TTC549 (cell line): ENCODE measurements at regions not wholly inside any gene's neighbourhood (a gene's known extent, or its start where the extent isn't known, plus 50 kb on each side); places are given as distances from the start of the nearest gene placed in this dataset.
"Not testable (repeated sequence)": the region's sequence is repeated elsewhere in the genome, so short reads cannot be mapped to it uniquely, and the experiment has no call there.

ENCODE experiments used
- FAIRE-seq: peaks from 2 replicates; lab custom pipeline; 2012; peaks lifted over from hg19 to GRCh38; lab: Jason Lieb, UNC

- FAIRE-seq: no peak
Observed at GRCh38 chr3:145190138-145190537, 970.8 kb downstream of the PLOD2 start.

DNA sequence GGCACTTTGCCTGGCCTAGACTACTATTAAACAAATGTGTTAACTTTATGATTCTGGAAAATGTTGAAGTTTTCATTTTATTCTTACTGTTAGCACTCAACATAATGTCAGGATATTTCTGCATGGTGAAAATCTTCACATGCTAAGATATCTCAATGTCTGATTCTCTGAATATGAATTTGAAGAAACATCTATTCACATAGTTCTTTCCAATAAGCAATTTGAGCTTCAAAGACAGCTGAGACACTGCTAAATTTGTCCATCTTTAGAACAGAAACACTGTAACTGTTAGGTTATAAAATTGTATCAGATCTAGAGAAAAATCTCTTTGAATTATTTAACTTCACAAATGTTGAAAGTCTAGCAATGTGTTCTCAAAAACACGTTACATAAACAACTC lies 970.2 kb downstream of the PLOD2 start:
- FAIRE-seq: no peak

- FAIRE-seq: no peak
Observed at GRCh38 chr3:145191543-145191942, 969.4 kb downstream of the PLOD2 start.

- no peak for FAIRE-seq
Observed at GRCh38 chr3:145197051-145197820, 963.7 kb downstream of the PLOD2 start.

DNA sequence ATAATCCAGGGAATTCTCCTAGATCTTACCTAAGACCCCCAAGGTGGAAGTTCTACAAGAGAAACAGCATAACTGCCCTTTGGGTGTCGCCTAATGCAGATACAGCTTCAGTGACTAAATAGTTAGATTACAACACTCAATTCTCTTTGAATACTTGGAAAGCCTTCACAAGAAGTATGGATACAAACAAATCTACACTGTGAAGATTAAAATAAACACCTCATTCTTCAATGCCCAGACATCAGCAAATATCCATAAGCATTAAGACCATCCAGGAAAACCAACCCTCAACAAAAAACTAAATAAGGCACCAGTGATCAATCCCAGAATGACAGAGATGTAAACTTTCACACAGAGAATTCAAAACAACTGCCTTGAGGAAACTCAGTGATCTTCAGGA lies 963.2 kb downstream of the PLOD2 start:
- no peak for FAIRE-seq

GRCh38 chr3:145209561-145209960 lies 951.4 kb downstream of the PLOD2 start:
- no peak for FAIRE-seq

GRCh38 chr3:145219355-145220235 lies 941.4 kb downstream of the PLOD2 start:
- no peak for FAIRE-seq

GRCh38 chr3:145224886-145225285 lies 936.1 kb downstream of the PLOD2 start:
- no peak for FAIRE-seq

GRCh38 chr3:145243875-145244274 lies 917.1 kb downstream of the PLOD2 start:
- FAIRE-seq: no peak

DNA sequence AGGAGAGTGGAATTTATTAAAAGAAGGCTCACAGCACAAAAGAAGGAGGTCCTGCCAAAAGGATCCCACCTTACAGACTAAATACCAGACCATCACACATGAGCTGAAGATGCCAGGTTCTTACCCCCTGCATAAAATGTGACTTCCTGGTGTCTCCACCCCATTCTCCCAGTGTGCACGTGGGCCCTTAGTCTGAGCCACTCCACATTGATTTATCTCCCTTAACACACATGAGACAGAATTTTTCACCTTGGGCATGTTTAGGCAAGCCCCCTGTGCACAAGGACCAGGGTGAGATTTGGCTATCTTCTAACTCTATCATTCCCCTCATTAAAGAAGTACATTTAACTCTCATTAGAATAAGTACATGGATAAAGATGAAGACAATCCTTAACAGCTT lies 916.7 kb downstream of the PLOD2 start:
- no peak for FAIRE-seq

GRCh38 chr3:145246291-145246690 lies 914.7 kb downstream of the PLOD2 start:
- no peak for FAIRE-seq

DNA sequence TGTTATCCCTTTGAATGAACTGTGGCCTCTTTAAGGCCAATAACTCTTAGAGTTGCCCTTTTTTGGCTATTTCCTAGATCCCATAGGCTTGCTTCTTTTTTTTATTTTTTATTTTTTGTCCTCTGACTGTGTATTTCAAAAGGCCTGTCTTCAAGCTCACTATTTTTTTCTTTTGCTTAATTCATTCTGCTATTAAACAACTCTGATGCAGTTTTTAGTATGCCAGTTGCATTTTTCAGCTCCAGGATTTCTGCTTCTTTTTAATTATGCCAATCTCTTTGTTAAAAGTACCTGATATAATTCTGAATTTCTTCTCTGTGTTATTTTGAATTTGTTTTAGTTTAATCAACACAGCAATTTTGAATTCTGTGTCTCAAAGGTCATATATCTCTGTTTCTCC lies 912.1 kb downstream of the PLOD2 start:
- no peak for FAIRE-seq

GRCh38 chr3:145251311-145251710 lies 909.7 kb downstream of the PLOD2 start:
- no peak for FAIRE-seq

DNA sequence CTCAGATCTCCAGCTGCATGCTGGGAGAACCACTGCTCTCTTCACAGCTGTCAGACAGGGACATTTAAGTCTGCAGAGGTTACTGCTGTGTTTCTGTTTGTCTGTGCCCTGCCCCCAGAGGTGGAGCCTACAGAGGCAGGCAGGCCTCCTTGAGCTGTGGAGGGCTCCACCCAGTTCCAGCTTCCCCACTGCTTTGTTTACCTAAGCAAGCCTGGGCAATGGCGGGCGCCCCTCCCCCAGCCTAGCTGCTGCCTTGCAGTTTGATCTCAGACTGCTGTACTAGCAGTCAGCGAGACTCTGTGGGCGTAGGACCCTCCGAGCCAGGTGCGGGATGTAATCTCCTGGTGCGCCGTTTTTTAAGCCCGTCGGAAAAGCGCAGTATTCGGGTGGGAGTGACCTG lies 903.0 kb downstream of the PLOD2 start:
- FAIRE-seq: not testable (repeated sequence)

GRCh38 chr3:145259166-145259880 lies 901.7 kb downstream of the PLOD2 start:
- no peak for FAIRE-seq

DNA sequence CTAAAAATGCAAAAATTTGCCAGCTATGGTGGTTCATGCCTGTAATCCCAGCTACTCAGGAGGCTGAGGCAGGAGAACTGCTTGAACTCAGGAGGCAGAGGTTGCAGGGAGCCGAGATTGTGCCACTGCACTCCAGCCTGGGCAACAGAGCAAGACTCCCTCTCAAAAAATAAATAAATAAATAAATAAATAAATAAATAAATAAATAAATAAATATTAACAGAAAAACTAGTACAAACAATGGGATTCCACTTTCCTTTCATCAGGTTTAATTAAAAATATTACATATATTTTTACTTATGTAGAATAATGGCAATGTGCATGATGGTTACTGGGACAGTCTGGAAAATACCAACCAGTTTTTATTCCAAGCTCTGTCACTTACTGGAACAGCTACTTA lies 897.5 kb downstream of the PLOD2 start:
- FAIRE-seq: not testable (repeated sequence)

- no peak for FAIRE-seq
Observed at GRCh38 chr3:145266368-145266767, 894.6 kb downstream of the PLOD2 start.

- no peak for FAIRE-seq
Observed at GRCh38 chr3:145269106-145269505, 891.9 kb downstream of the PLOD2 start.

DNA sequence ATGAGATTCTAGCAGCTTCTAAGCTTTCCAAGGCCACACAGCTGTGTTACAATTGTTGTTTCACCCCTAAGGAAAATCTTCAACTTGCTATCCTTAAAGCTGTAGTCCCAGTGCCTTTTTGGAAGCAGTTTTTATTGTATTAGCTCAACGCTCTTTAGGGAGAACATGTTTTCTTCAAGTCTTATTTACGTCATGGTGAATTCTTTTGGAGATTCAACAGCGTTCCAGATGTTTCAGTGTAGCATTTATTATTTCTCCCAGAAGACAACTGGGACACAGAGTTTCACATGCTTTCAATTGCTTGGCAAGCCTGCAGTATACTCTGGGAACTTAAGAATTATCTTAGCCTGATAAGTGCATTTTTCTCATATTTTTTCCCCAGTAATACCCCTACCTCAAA lies 888.3 kb downstream of the PLOD2 start:
- FAIRE-seq: no peak

DNA sequence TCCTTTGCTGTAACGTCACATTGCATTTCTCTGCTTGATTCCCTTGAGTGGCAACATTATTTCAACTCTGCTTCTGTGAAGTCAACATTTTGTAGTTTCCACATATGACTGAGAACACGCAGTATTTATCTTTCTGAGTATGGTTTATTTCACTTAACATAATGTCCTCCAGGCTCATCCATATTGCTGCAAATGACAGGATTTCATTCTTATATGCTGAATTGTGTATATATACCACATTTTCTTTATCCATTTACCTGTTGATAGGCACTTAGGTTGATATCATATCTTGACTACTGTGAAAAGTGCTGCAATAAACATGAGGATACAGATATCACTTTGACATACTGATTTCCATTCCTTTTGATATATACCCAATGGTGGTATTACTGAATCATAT lies 878.5 kb downstream of the PLOD2 start:
- no peak for FAIRE-seq

DNA sequence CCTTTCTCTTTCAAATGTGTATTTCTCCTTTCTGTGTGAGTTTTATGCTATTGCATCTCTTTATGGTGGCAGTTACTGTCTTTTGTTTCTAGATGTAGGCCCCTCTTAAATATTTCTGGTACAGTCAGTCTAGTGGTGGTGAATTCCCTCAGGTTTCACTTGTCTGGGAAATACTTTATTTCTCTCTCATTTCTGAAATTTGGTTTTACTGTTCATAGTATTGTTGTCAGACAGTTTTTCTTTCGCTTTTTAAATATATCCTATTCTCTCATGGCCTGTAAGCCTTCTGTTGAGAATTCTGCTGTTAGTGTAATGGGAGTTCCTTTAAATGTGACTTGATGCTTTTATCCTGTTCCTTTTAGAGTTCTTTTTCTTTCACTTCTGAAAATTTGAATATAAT lies 874.0 kb downstream of the PLOD2 start:
- FAIRE-seq: no peak

GRCh38 chr3:145290010-145290409 lies 871.0 kb downstream of the PLOD2 start:
- no peak for FAIRE-seq

DNA sequence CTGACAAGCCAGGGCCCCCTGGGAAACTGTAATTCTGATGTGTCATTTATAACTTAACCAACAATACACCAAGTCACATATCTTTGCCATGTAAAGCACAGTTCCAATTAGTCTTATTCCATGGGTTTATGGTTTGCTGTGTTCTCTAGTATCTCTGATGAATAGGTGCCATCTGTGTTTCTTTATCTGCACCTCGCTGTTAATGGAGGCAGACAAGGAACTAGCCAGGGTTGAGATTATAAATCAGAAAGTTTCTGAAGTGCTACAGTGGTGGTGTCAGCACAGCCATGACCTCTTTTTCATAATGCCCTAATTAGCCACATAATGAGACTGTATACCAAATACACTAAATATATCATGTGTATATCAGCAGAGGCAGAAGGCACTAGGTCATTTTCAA lies 866.4 kb downstream of the PLOD2 start:
- FAIRE-seq: no peak
